GM21786 (cell line): ENCODE measurements at regions not wholly inside any gene's neighbourhood (a gene's known extent, or its start where the extent isn't known, plus 50 kb on each side); places are given as distances from the start of the nearest gene placed in this dataset.
"Not testable (repeated sequence)": the region's sequence is repeated elsewhere in the genome, so short reads cannot be mapped to it uniquely, and the experiment has no call there.

Experiments used
- ATAC-seq: cut with Tn5 transposase; IDR thresholded peaks from one replicate; pipeline ENCODE4 v1.9.1; 2021; ENCODE audit not compliant: unreplicated experiment

GRCh38 chr4:187469627-187470026, 525.9 kb upstream of the ZFP42 start:
- no peak for ATAC-seq

- ATAC-seq, result no peak
Observed at GRCh38 chr4:187470061-187470460, 525.5 kb upstream of the ZFP42 start.

- no peak for ATAC-seq
Observed at GRCh38 chr4:187474238-187474637, 521.3 kb upstream of the ZFP42 start.

- no peak for ATAC-seq
Observed at GRCh38 chr4:187475901-187476300, 519.7 kb upstream of the ZFP42 start.

- no peak for ATAC-seq
Observed at GRCh38 chr4:187477224-187477623, 518.3 kb upstream of the ZFP42 start.

GRCh38 chr4:187478292-187479140, 517.1 kb upstream of the ZFP42 start:
- ATAC-seq, result no peak

- ATAC-seq, result no peak
Observed at GRCh38 chr4:187479511-187479910, 516.1 kb upstream of the ZFP42 start.

- ATAC-seq, result no peak
Observed at GRCh38 chr4:187480146-187481145, 515.1 kb upstream of the ZFP42 start.

- no peak for ATAC-seq
Observed at GRCh38 chr4:187484186-187484585, 511.4 kb upstream of the ZFP42 start.

- no peak for ATAC-seq
Observed at GRCh38 chr4:187485676-187486075, 509.9 kb upstream of the ZFP42 start.

- ATAC-seq, result no peak
Observed at GRCh38 chr4:187491286-187491685, 504.3 kb upstream of the ZFP42 start.

- no peak for ATAC-seq
Observed at GRCh38 chr4:187491959-187492358, 503.6 kb upstream of the ZFP42 start.

GRCh38 chr4:187493661-187494060, 501.9 kb upstream of the ZFP42 start:
- ATAC-seq, result no peak

- ATAC-seq, result no peak
Observed at GRCh38 chr4:187499956-187500355, 495.6 kb upstream of the ZFP42 start.

- ATAC-seq, result no peak
Observed at GRCh38 chr4:187500796-187501195, 494.8 kb upstream of the ZFP42 start.

GRCh38 chr4:187501731-187502130, 493.8 kb upstream of the ZFP42 start:
- ATAC-seq, result no peak

GRCh38 chr4:187504974-187505797, 490.4 kb upstream of the ZFP42 start:
- no peak for ATAC-seq

- not testable (repeated sequence) for ATAC-seq
Observed at GRCh38 chr4:187505798-187506141, 489.8 kb upstream of the ZFP42 start.

GRCh38 chr4:187516224-187516623, 479.3 kb upstream of the ZFP42 start:
- no peak for ATAC-seq

GRCh38 chr4:187541666-187542065, 453.9 kb upstream of the ZFP42 start:
- no peak for ATAC-seq

- ATAC-seq, result no peak
Observed at GRCh38 chr4:187544461-187545053, 451.0 kb upstream of the ZFP42 start.
